H9 (cell line): ENCODE measurements at regions not wholly inside any gene's neighbourhood (a gene's known extent, or its start where the extent isn't known, plus 50 kb on each side); places are given as distances from the start of the nearest gene placed in this dataset.
A peak's percentile ranks its signal among the peaks of the same experiment; 100 is the strongest.

Experiments used
- DNase-seq: peaks from one replicate; pipeline ENCODE4 v3.0.0-alpha.2; 2017
- H2AFZ ChIP-seq: one replicate; pipeline ENCODE4 v1.6.1; 2013; ENCODE audit warnings: mild to moderate bottlenecking, low read length, control low read depth, moderate library complexity
- H2AK5ac ChIP-seq: 2 replicates; pipeline ENCODE4 v1.6.1; 2013; ENCODE audit warnings: low read length, control low read depth, mixed read lengths; ENCODE audit not compliant: insufficient read length
- H2BK120ac ChIP-seq: one replicate; pipeline ENCODE4 v1.6.1; 2013; ENCODE audit warnings: low read depth, mild to moderate bottlenecking, low read length, control low read depth, inconsistent platforms; ENCODE audit not compliant: poor library complexity, severe bottlenecking
- H2BK12ac ChIP-seq: 2 replicates; pipeline ENCODE4 v1.6.1; 2013; ENCODE audit warnings: low read length, control low read depth, mixed read lengths, low read depth; ENCODE audit not compliant: insufficient read length
- H2BK15ac ChIP-seq: 2 replicates; pipeline ENCODE4 v1.6.1; 2013; ENCODE audit warnings: low read depth, low read length, control low read depth
- H2BK20ac ChIP-seq: one replicate; pipeline ENCODE4 v1.6.1; 2013; ENCODE audit warnings: low read depth, mild to moderate bottlenecking, low read length, control low read depth, inconsistent platforms; ENCODE audit not compliant: poor library complexity, severe bottlenecking
- H2BK5ac ChIP-seq: 2 replicates; pipeline ENCODE4 v1.6.1; 2013; ENCODE audit warnings: low read length, control low read depth, mixed read lengths; ENCODE audit not compliant: insufficient read length
- H3K14ac ChIP-seq: 2 replicates; pipeline ENCODE4 v1.6.1; 2013; ENCODE audit warnings: low read length, control low read depth; ENCODE audit not compliant: insufficient read depth
- H3K18ac ChIP-seq: 2 replicates; pipeline ENCODE4 v1.6.1; 2013; ENCODE audit warnings: low read depth, mild to moderate bottlenecking, mixed read lengths, low read length, control low read depth; ENCODE audit not compliant: insufficient read length
- H3K23ac ChIP-seq: 2 replicates; pipeline ENCODE4 v1.6.1; 2013; ENCODE audit warnings: low read length, control low read depth, mixed read lengths, low read depth; ENCODE audit not compliant: insufficient read length
- H3K23me2 ChIP-seq: 2 replicates; pipeline ENCODE4 v1.6.1; 2013; ENCODE audit warnings: low read depth, mild to moderate bottlenecking, mixed read lengths, low read length, control low read depth; ENCODE audit not compliant: insufficient read length, poor library complexity, severe bottlenecking
- H3K27ac ChIP-seq: 2 replicates; pipeline ENCODE4 v1.5.1; 2013; ENCODE audit warnings: low read length, control low read depth, mixed read lengths, low read depth; ENCODE audit not compliant: insufficient read length
- H3K27me3 ChIP-seq: 2 replicates; pipeline ENCODE4 v1.6.1; 2013; ENCODE audit warnings: low read length, control low read depth, inconsistent platforms; ENCODE audit not compliant: insufficient read depth
- H3K4ac ChIP-seq: 2 replicates; pipeline ENCODE4 v1.6.1; 2013; ENCODE audit warnings: low read depth, mild to moderate bottlenecking, control low read depth, inconsistent platforms, low read length, moderate library complexity
- H3K4me1 ChIP-seq: 2 replicates; pipeline ENCODE4 v1.6.1; 2013; ENCODE audit warnings: low read length, control low read depth, inconsistent platforms; ENCODE audit not compliant: insufficient read depth
- H3K4me2 ChIP-seq: 2 replicates; pipeline ENCODE4 v1.6.1; 2013; ENCODE audit warnings: low read length, control low read depth, mixed read lengths; ENCODE audit not compliant: insufficient read length, insufficient read depth
- H3K56ac ChIP-seq: 2 replicates; pipeline ENCODE4 v1.6.1; 2013; ENCODE audit warnings: low read depth, mild to moderate bottlenecking, mixed read lengths, low read length, control low read depth; ENCODE audit not compliant: insufficient read length
- H3K79me1 ChIP-seq: 2 replicates; pipeline ENCODE4 v1.6.1; 2013; ENCODE audit warnings: low read depth, mild to moderate bottlenecking, moderate library complexity, low read length, control low read depth, inconsistent platforms; ENCODE audit not compliant: insufficient read depth, poor library complexity, severe bottlenecking
- H3K79me2 ChIP-seq: 2 replicates; pipeline ENCODE4 v1.6.1; 2013; ENCODE audit warnings: low read length, control low read depth, inconsistent platforms; ENCODE audit not compliant: insufficient read depth
- H3K9ac ChIP-seq: 2 replicates; pipeline ENCODE4 v1.6.1; 2013; ENCODE audit warnings: low read length, control low read depth, mixed read lengths; ENCODE audit not compliant: insufficient read length; ENCODE audit errors: extremely low read depth
- H3K9me3 ChIP-seq: one replicate; pipeline ENCODE4 v1.6.1; 2013; ENCODE audit warnings: low read depth, low read length, inconsistent platforms; ENCODE audit not compliant: control insufficient read depth
- H3T11ph ChIP-seq: one replicate; pipeline ENCODE4 v1.6.1; 2013; ENCODE audit warnings: mild to moderate bottlenecking, low read length, control low read depth, inconsistent platforms
- H4K20me1 ChIP-seq: one replicate; pipeline ENCODE4 v1.6.1; 2013; ENCODE audit not compliant: control insufficient read depth, insufficient read length, insufficient read depth
- H4K5ac ChIP-seq: 2 replicates; pipeline ENCODE4 v1.6.1; 2013; ENCODE audit warnings: low read depth, mild to moderate bottlenecking, mixed read lengths, low read length, control low read depth; ENCODE audit not compliant: insufficient read length
- H4K8ac ChIP-seq: replicated peaks from 2 replicates; pipeline ENCODE4 v1.6.1; 2013; ENCODE audit warnings: low read length, control low read depth, mixed read lengths, low read depth; ENCODE audit not compliant: insufficient read length
- H4K91ac ChIP-seq: 2 replicates; pipeline ENCODE4 v1.6.1; 2013; ENCODE audit warnings: low read depth, mild to moderate bottlenecking, moderate library complexity, mixed read lengths, low read length, control low read depth; ENCODE audit not compliant: insufficient read length
- H3K27ac Mint-ChIP-seq, 3 experiments: 2 replicates in 2 of 3; 3 replicates in 1 of 3; pipeline ENCODE4 v1.8.0; 2020 to 2021; ENCODE audit warnings: mixed read lengths in 3 of 3, mild to moderate bottlenecking in 1 of 3, moderate library complexity in 1 of 3
- H3K27me3 Mint-ChIP-seq: 2 replicates; pipeline ENCODE4 v1.8.0; 2021; ENCODE audit warnings: low read depth, mild to moderate bottlenecking, moderate library complexity, mixed read lengths
- H3K36me3 Mint-ChIP-seq, 3 experiments: 2 replicates in 2 of 3; 3 replicates in 1 of 3; pipeline ENCODE4 v1.8.0; 2020 to 2021; ENCODE audit warnings: low read depth in 3 of 3, mixed read lengths in 3 of 3; ENCODE audit not compliant: insufficient read depth in 1 of 3
- H3K4me1 Mint-ChIP-seq, 2 experiments: 2 replicates each; pipeline ENCODE4 v1.8.0; 2020; ENCODE audit warnings: mixed read lengths in 2 of 2
- H3K4me3 Mint-ChIP-seq, 2 experiments: 2 replicates in 1 of 2; 3 replicates in 1 of 2; pipeline ENCODE4 v1.8.0; 2020 to 2021; ENCODE audit warnings: mild to moderate bottlenecking in 2 of 2, mixed read lengths in 2 of 2, moderate library complexity in 1 of 2
- H3K9me3 Mint-ChIP-seq, 2 experiments: 2 replicates in 1 of 2; 3 replicates in 1 of 2; pipeline ENCODE4 v1.8.0; 2020; ENCODE audit warnings: mild to moderate bottlenecking in 2 of 2, mixed read lengths in 2 of 2, moderate library complexity in 1 of 2
- TF ChIP-seq, protein P1 (sequence below): fragments of 200-600 bp; sonication (generic); conservative IDR thresholded peaks from 3 replicates; pipeline ENCODE4 v1.8.0; 2021; ENCODE audit warnings: antibody characterized with exemption, mild to moderate bottlenecking

DNA sequence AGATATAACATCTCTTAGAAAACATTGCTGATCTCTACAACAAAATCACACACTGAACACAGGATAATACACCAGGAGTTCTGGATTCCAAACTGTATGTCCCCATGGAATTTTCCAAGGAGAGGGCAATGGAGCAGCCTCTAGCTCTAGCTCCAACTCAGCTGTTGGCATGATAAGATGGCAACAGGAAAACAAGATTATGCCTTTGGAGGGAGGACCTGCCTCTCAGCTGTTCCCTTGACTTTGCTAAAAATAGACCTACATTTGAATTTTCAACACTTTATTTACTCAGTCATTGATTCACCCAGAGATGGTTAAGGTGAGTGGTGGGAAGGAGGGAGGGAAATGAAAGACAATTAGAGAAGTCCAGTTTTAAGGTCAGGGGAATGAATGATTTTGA lies 246.7 kb downstream of the ALDH8A1 start:
- no peaks in the 10 kb centered on the region; a peak in 1 of 7 replicates for H3K36me3 Mint-ChIP-seq
- Histone ChIP-seq H4K91ac (no peak overlapping the region), H3K79me1 (no peaks in the 10 kb centered on the region), H2BK120ac (no peak overlapping the region), H3K23me2 (no peaks in the 10 kb centered on the region), H3K27me3 (no peaks in the 10 kb centered on the region), H3K4me2 (no peak overlapping the region), H2BK20ac (no peak overlapping the region), H2AFZ (no peak overlapping the region), H3K4ac (no peak overlapping the region), H2BK15ac (no peak overlapping the region), H3K9ac (no peak overlapping the region), H4K5ac (no peak overlapping the region), H4K20me1 (no peaks in the 10 kb centered on the region), H3K4me1 (no peaks in the 10 kb centered on the region; the same call in 1 of the 2 replicates), H4K8ac (no peak overlapping the region), H3K14ac (no peak overlapping the region), H3T11ph (no peak overlapping the region), H3K23ac (no peak overlapping the region), H3K9me3 (no peaks in the 10 kb centered on the region), H3K18ac (no peak overlapping the region), H2BK5ac (no peak overlapping the region), H3K27ac (no peak overlapping the region), H3K79me2 (no peaks in the 10 kb centered on the region; the same call in 1 of the 2 replicates), H2AK5ac (no peak overlapping the region), H2BK12ac (no peak overlapping the region), H3K56ac (no peak overlapping the region)
- H3K27me3 Mint-ChIP-seq: no peaks in the 10 kb centered on the region
- peaks cover 18 to 21% of the 10 kb centered on the region in 2 experiments for H3K4me1 Mint-ChIP-seq
- H3K9me3 Mint-ChIP-seq: no peaks in the 10 kb centered on the region; a peak in 1 of 5 replicates
- no peak for DNase-seq
- TF ChIP-seq, protein P1, sequence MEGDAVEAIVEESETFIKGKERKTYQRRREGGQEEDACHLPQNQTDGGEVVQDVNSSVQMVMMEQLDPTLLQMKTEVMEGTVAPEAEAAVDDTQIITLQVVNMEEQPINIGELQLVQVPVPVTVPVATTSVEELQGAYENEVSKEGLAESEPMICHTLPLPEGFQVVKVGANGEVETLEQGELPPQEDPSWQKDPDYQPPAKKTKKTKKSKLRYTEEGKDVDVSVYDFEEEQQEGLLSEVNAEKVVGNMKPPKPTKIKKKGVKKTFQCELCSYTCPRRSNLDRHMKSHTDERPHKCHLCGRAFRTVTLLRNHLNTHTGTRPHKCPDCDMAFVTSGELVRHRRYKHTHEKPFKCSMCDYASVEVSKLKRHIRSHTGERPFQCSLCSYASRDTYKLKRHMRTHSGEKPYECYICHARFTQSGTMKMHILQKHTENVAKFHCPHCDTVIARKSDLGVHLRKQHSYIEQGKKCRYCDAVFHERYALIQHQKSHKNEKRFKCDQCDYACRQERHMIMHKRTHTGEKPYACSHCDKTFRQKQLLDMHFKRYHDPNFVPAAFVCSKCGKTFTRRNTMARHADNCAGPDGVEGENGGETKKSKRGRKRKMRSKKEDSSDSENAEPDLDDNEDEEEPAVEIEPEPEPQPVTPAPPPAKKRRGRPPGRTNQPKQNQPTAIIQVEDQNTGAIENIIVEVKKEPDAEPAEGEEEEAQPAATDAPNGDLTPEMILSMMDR: no peak
- H3K4me3 Mint-ChIP-seq: no peak overlapping the region
- H3K27ac Mint-ChIP-seq: peak overlapping the region in 1 of 3 experiments; percentile 71; a peak in 2 of 7 replicates
